GM23338 (cell line): ENCODE measurements at regions not wholly inside any gene's neighbourhood (a gene's known extent, or its start where the extent isn't known, plus 50 kb on each side); places are given as distances from the start of the nearest gene placed in this dataset.

Experiments
- ATAC-seq: fragments of 200-7000 bp; cut with Tn5 transposase; 3 replicates; pipeline ENCODE4 v1.9.1; 2020
- DNase-seq: peaks from one replicate; pipeline ENCODE4 v3.0.0-alpha.2; 2015; ENCODE audit warnings: low spot score
- H2AFZ ChIP-seq: fragments of 200-600 bp; sonication (generic); 2 replicates; pipeline ENCODE4 v1.8.0; 2016; ENCODE audit warnings: antibody characterized with exemption, mild to moderate bottlenecking, moderate library complexity
- H3F3A ChIP-seq: fragments of 200-600 bp; sonication (generic); replicated peaks from 2 replicates; pipeline ENCODE4 v1.8.0; 2017; ENCODE audit warnings: antibody characterized with exemption, mixed run types, low read depth
- H3K27ac ChIP-seq: fragments of 200-600 bp; sonication (generic); 2 replicates; pipeline ENCODE4 v1.6.1; 2016; ENCODE audit warnings: low read depth
- H3K27me3 ChIP-seq: fragments of 200-600 bp; sonication (generic); 2 replicates; pipeline ENCODE4 v1.8.0; 2016; ENCODE audit warnings: mild to moderate bottlenecking, mixed run types, moderate library complexity; ENCODE audit not compliant: insufficient read depth
- H3K36me3 ChIP-seq: fragments of 200-600 bp; sonication (generic); 2 replicates; pipeline ENCODE4 v1.8.0; 2016; ENCODE audit warnings: mild to moderate bottlenecking; ENCODE audit not compliant: insufficient read depth
- H3K4me1 ChIP-seq: fragments of 200-600 bp; sonication (generic); 2 replicates; pipeline ENCODE4 v1.8.0; 2016; ENCODE audit warnings: mild to moderate bottlenecking, moderate library complexity; ENCODE audit not compliant: insufficient read depth
- H3K4me2 ChIP-seq: fragments of 200-600 bp; sonication (generic); 2 replicates; pipeline ENCODE4 v1.7.1; 2017; ENCODE audit warnings: mixed run types
- H3K4me3 ChIP-seq: fragments of 200-600 bp; sonication (generic); 2 replicates; pipeline ENCODE4 v1.6.1; 2016; ENCODE audit warnings: mixed run types
- H3K79me2 ChIP-seq: fragments of 200-600 bp; sonication (generic); replicated peaks from 2 replicates; pipeline ENCODE4 v1.8.0; 2017; ENCODE audit warnings: mild to moderate bottlenecking; ENCODE audit not compliant: insufficient read depth
- H3K9me2 ChIP-seq: fragments of 200-600 bp; sonication (generic); 2 replicates; pipeline ENCODE4 v1.8.0; 2017; ENCODE audit not compliant: insufficient read depth
- H4K20me1 ChIP-seq: fragments of 200-600 bp; sonication (generic); replicated peaks from 2 replicates; pipeline ENCODE4 v1.8.0; 2017; ENCODE audit warnings: mild to moderate bottlenecking; ENCODE audit not compliant: insufficient read depth
- H3K27ac Mint-ChIP-seq: 2 replicates; pipeline ENCODE4 v1.8.0; 2020; ENCODE audit warnings: inconsistent platforms, mild to moderate bottlenecking, moderate library complexity, mixed read lengths
- H3K27me3 Mint-ChIP-seq: 3 replicates; pipeline ENCODE4 v1.8.0; 2022; ENCODE audit warnings: low read depth, mild to moderate bottlenecking, moderate library complexity, mixed read lengths, inconsistent platforms; ENCODE audit not compliant: insufficient read depth, poor library complexity
- H3K36me3 Mint-ChIP-seq: 3 replicates; pipeline ENCODE4 v1.8.0; 2021; ENCODE audit warnings: low read depth, mild to moderate bottlenecking, inconsistent platforms, moderate library complexity, mixed read lengths
- H3K4me1 Mint-ChIP-seq: 3 replicates; pipeline ENCODE4 v1.8.0; 2020; ENCODE audit warnings: mild to moderate bottlenecking, inconsistent platforms, mixed read lengths
- H3K4me3 Mint-ChIP-seq: 3 replicates; pipeline ENCODE4 v1.8.0; 2021; ENCODE audit warnings: moderate library complexity, mild to moderate bottlenecking, inconsistent platforms, mixed read lengths
- H3K9me3 Mint-ChIP-seq: 3 replicates; pipeline ENCODE4 v1.8.0; 2020; ENCODE audit warnings: moderate library complexity, mild to moderate bottlenecking, inconsistent platforms, mixed read lengths
- CTCF ChIP-seq, 2 experiments: fragments of 200-600 bp in 1 of 2; sonication (generic) in 1 of 2; conservative IDR thresholded peaks; 2 replicates each; pipeline versions ENCODE4 v1.5.1 to v1.6.1; 2016 to 2017; ENCODE audit warnings: antibody characterized with exemption in 2 of 2, low read depth in 2 of 2, mild to moderate bottlenecking in 2 of 2, moderate library complexity in 1 of 2
- EZH2 ChIP-seq: fragments of 200-600 bp; sonication (generic); IDR thresholded peaks from one replicate; pipeline ENCODE4 v1.8.0; 2017; ENCODE audit warnings: antibody characterized with exemption, mild to moderate bottlenecking, low read depth; ENCODE audit not compliant: unreplicated experiment
- EZH2phosphoT487 ChIP-seq: fragments of 200-600 bp; sonication (generic); IDR thresholded peaks from one replicate; pipeline ENCODE4 v1.8.1; 2018; ENCODE audit warnings: antibody characterized with exemption; ENCODE audit not compliant: unreplicated experiment
- JUNB ChIP-seq: IDR thresholded peaks from one replicate; pipeline ENCODE4 v1.6.1; 2016; ENCODE audit warnings: antibody characterized with exemption; ENCODE audit not compliant: unreplicated experiment
- NANOG ChIP-seq: IDR thresholded peaks from 2 replicates; pipeline ENCODE4 v1.6.1; 2016; ENCODE audit warnings: antibody characterized with exemption, borderline replicate concordance
- POLR2AphosphoS5 ChIP-seq: IDR thresholded peaks from 2 replicates; pipeline ENCODE4 v1.6.1; 2016; ENCODE audit warnings: antibody characterized with exemption, low read depth
- REST ChIP-seq: IDR thresholded peaks from one replicate; pipeline ENCODE4 v1.6.1; 2018; ENCODE audit warnings: antibody characterized with exemption; ENCODE audit not compliant: unreplicated experiment
- STAT1 ChIP-seq: IDR thresholded peaks from one replicate; pipeline ENCODE4 v1.6.1; 2016; ENCODE audit warnings: antibody characterized with exemption; ENCODE audit not compliant: unreplicated experiment
- ZNF331 ChIP-seq: fragments of 250-450 bp; sonication (Bioruptor Pico); IDR thresholded peaks from 2 replicates; pipeline ENCODE4 v1.5.0; 2020; ENCODE audit warnings: low read depth, mild to moderate bottlenecking, moderate library complexity
- ZNF462 ChIP-seq: fragments of 250-450 bp; sonication (Bioruptor Pico); IDR thresholded peaks from 2 replicates; pipeline ENCODE4 v1.5.0; 2020; ENCODE audit warnings: mild to moderate bottlenecking, moderate library complexity

- TF ChIP-seq ZNF462 (CRISPR knock-in tag) (no peak), POLR2AphosphoS5 (no peak)
Measured at GRCh38 chr15:62454567-62455172, 289.6 kb upstream of the C2CD4B start (continued).

GRCh38 chr15:62455441-62455921 is 290.4 kb upstream of the C2CD4B start:
- H3K27ac Mint-ChIP-seq: no peak overlapping the region
- no peaks in the 10 kb centered on the region for H3K27me3 ChIP-seq
- peaks cover 66% of the 10 kb centered on the region for H3K4me1 Mint-ChIP-seq
- H2AFZ ChIP-seq: no peak overlapping the region
- DNase-seq (no peak), ATAC-seq (no peak)
- no peaks in the 10 kb centered on the region for H3F3A ChIP-seq
- H4K20me1 ChIP-seq: no peaks in the 10 kb centered on the region
- H3K27ac ChIP-seq: no peak overlapping the region
- H3K79me2 ChIP-seq: peaks cover 13% of the 10 kb centered on the region; the same call in 1 of the 2 replicates
- no peaks in the 10 kb centered on the region for H3K9me3 Mint-ChIP-seq
- H3K4me2 ChIP-seq: no peak overlapping the region
- no peaks in the 10 kb centered on the region for H3K36me3 Mint-ChIP-seq
- H3K4me3 ChIP-seq: no peak overlapping the region
- H3K4me3 Mint-ChIP-seq: no peak overlapping the region
- H3K4me1 ChIP-seq: peaks cover 20% of the 10 kb centered on the region
- H3K27me3 Mint-ChIP-seq: peaks cover 11% of the 10 kb centered on the region
- no peaks in the 10 kb centered on the region for H3K36me3 ChIP-seq
- no peaks in the 10 kb centered on the region for H3K9me2 ChIP-seq
- no peak for TF ChIP-seq EZH2
- TF ChIP-seq ZNF331 (CRISPR knock-in tag): no peak
- TF ChIP-seq STAT1: no peak
- TF ChIP-seq REST: no peak
- TF ChIP-seq NANOG: no peak
- no peak for TF ChIP-seq CTCF (conservative IDR thresholded peaks at IDR 0.05; ENCODE audit: low read depth in 2 of 2)
- no peak for TF ChIP-seq POLR2AphosphoS5
- no peak for TF ChIP-seq EZH2phosphoT487
- no peak for TF ChIP-seq JUNB
